MV-4-11 (cell line): ENCODE measurements at regions not wholly inside any gene's neighbourhood (a gene's known extent, or its start where the extent isn't known, plus 50 kb on each side); places are given as distances from the start of the nearest gene placed in this dataset.
"Not testable (repeated sequence)": the region's sequence is repeated elsewhere in the genome, so short reads cannot be mapped to it uniquely, and the experiment has no call there.

Experiments
- DNase-seq: peaks from one replicate; lab custom pipeline; 2025; lab: John Stamatoyannopoulos, UW

- peak; percentile 11 for DNase-seq
Observed at GRCh38 chr20:51958099-51959065, 156.1 kb upstream of the SALL4 start.

- DNase-seq: no peak
Observed at GRCh38 chr20:51955756-51956155, 153.4 kb upstream of the SALL4 start.

- DNase-seq: no peak
Observed at GRCh38 chr20:51953731-51954340, 151.5 kb upstream of the SALL4 start.

GRCh38 chr20:51950926-51951325, 148.6 kb upstream of the SALL4 start:
- no peak for DNase-seq

- DNase-seq: no peak
Observed at GRCh38 chr20:51946586-51946985, 144.3 kb upstream of the SALL4 start.

- DNase-seq: no peak
Observed at GRCh38 chr20:51945881-51946280, 143.6 kb upstream of the SALL4 start.

- no peak for DNase-seq
Observed at GRCh38 chr20:51945177-51945576, 142.9 kb upstream of the SALL4 start.

- no peak for DNase-seq
Observed at GRCh38 chr20:51943761-51944160, 141.4 kb upstream of the SALL4 start.

GRCh38 chr20:51943326-51943725, 141.0 kb upstream of the SALL4 start:
- not testable (repeated sequence) for DNase-seq

- no peak for DNase-seq
Observed at GRCh38 chr20:51941503-51941902, 139.2 kb upstream of the SALL4 start.

- DNase-seq: no peak
Observed at GRCh38 chr20:51939259-51939585, 136.9 kb upstream of the SALL4 start.

GRCh38 chr20:51938559-51939258, 136.4 kb upstream of the SALL4 start:
- peak; percentile 9 for DNase-seq

GRCh38 chr20:51937779-51938178, 135.5 kb upstream of the SALL4 start:
- no peak for DNase-seq

- DNase-seq: no peak
Observed at GRCh38 chr20:51936377-51936776, 134.1 kb upstream of the SALL4 start.

GRCh38 chr20:51935003-51935358, 132.7 kb upstream of the SALL4 start:
- no peak for DNase-seq

- no peak for DNase-seq
Observed at GRCh38 chr20:51934301-51935002, 132.1 kb upstream of the SALL4 start.

GRCh38 chr20:51931371-51931781, 129.1 kb upstream of the SALL4 start:
- no peak for DNase-seq

GRCh38 chr20:51930775-51931174, 128.5 kb upstream of the SALL4 start:
- DNase-seq: no peak

GRCh38 chr20:51928931-51929330, 126.6 kb upstream of the SALL4 start:
- DNase-seq: no peak

GRCh38 chr20:51927970-51928369, 125.6 kb upstream of the SALL4 start:
- not testable (repeated sequence) for DNase-seq

GRCh38 chr20:51926670-51927305, 124.5 kb upstream of the SALL4 start:
- peak; percentile 4 for DNase-seq

- DNase-seq: no peak
Observed at GRCh38 chr20:51924509-51924908, 122.2 kb upstream of the SALL4 start.
